ENCODE measurements at regions not wholly inside any gene's neighbourhood (a gene's known extent, or its start where the extent isn't known, plus 50 kb on each side); places are given as distances from the start of the nearest gene placed in this dataset.

- TF ChIP-seq POLR2A (IDR thresholded peaks at IDR 0.05) = no peak
- TF ChIP-seq CTCF (IDR thresholded peaks at IDR 0.05) = peak; percentile 35 to 79 (median 48)
- TF ChIP-seq POLR2AphosphoS5 (IDR thresholded peaks at IDR 0.05; ENCODE audit: insufficient read depth in 1 of 2, low read depth in 1 of 2) = peak in 1 of 2 donors; percentile 29
These were observed 147.6 kb upstream of the CAMK1G start for GRCh38 chr1:209435654-209436566.
